ENCODE measurements at regions not wholly inside any gene's neighbourhood (a gene's known extent, or its start where the extent isn't known, plus 50 kb on each side); places are given as distances from the start of the nearest gene placed in this dataset.

DNA sequence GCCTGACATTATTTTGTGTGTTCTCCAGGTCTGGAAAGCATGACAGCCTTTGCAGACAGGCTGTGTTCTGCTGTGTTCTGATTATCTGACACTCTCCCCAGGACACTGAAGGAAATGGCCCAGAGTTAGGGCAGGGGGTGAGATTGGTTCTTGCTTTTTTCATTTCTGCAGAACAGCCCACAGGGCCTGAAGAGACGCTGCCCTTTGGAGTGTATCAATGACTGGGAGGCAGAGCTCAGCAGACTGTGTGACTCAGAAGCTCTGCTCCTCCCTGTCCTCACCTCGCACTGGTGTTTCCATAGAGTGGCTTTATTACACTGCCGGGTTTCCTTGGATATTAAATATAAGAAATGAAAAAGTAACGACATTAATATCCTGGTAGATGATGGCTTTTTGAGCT, 523.6 kb downstream of the NTRK3 start:
- H3K27me3 Mint-ChIP-seq = peaks cover 9% of the 10 kb centered on the region
- ATAC-seq (replicated peaks; ENCODE audit: extremely low read depth, poor library complexity, severe bottlenecking) (no peak), DNase-seq (ENCODE audit: low spot score in 2 of 2) (no peak)
- no peak overlapping the region for H3K4me3 Mint-ChIP-seq
- no peak overlapping the region for H3K27ac Mint-ChIP-seq (ENCODE audit: low read depth)
- H3K4me1 Mint-ChIP-seq = no peaks in the 10 kb centered on the region
- H3K9me3 Mint-ChIP-seq = no peaks in the 10 kb centered on the region
- no peaks in the 10 kb centered on the region for H3K36me3 Mint-ChIP-seq (ENCODE audit: insufficient read depth)

DNA sequence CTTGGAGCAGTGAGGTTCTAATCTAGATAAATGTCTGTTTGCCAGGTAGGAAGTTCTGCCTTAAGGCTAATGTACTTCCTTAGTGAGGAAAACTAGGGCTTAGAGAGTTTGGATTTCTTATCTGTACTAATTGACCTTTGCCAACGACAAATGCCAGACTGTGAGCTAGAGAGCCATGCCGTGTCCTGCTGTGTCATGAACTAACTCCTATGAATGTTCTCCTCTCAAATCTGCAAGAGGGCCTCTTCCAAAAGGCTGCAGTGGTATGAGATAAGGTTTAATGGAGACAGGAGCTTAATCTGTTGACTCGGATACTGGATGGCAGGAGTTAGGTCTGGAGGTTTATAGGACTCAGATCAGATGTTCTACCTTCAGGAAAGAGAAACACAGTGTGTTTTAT, 524.9 kb downstream of the NTRK3 start:
- Mint-ChIP-seq H3K36me3 (ENCODE audit: insufficient read depth) (no peaks in the 10 kb centered on the region), H3K27ac (ENCODE audit: low read depth) (no peak overlapping the region), H3K9me3 (no peaks in the 10 kb centered on the region), H3K4me3 (no peak overlapping the region), H3K27me3 (peaks cover 9% of the 10 kb centered on the region), H3K4me1 (no peaks in the 10 kb centered on the region)
- DNase-seq (ENCODE audit: low spot score in 2 of 2) = no peak
- no peak for ATAC-seq (replicated peaks; ENCODE audit: extremely low read depth, poor library complexity, severe bottlenecking)

DNA sequence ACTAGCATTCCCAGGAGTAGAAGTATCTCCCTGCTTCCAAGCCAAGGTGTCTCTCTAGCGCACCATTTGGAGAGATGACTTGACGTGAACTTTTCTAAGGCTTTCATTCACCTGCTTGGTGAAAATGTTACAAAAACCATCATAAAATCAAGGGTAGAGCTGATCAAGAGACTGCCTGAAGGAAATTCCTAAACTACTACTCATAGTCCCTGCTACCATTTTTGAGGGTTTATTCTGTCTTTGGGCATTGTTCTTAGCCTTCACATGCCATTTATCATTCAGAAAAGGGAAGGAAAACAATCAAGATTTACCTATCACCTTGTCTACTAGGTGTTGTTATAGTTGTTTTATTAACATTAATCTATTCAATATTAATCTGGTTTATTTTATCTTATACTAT, 525.8 kb downstream of the NTRK3 start:
- ATAC-seq (replicated peaks; ENCODE audit: extremely low read depth, poor library complexity, severe bottlenecking) (no peak), DNase-seq (ENCODE audit: low spot score in 2 of 2) (no peak)
- H3K4me3 Mint-ChIP-seq = no peak overlapping the region
- peaks cover 9% of the 10 kb centered on the region for H3K27me3 Mint-ChIP-seq
- no peaks in the 10 kb centered on the region for H3K36me3 Mint-ChIP-seq (ENCODE audit: insufficient read depth)
- no peaks in the 10 kb centered on the region for H3K9me3 Mint-ChIP-seq
- H3K27ac Mint-ChIP-seq (ENCODE audit: low read depth) = no peak overlapping the region
- no peaks in the 10 kb centered on the region for H3K4me1 Mint-ChIP-seq

DNA sequence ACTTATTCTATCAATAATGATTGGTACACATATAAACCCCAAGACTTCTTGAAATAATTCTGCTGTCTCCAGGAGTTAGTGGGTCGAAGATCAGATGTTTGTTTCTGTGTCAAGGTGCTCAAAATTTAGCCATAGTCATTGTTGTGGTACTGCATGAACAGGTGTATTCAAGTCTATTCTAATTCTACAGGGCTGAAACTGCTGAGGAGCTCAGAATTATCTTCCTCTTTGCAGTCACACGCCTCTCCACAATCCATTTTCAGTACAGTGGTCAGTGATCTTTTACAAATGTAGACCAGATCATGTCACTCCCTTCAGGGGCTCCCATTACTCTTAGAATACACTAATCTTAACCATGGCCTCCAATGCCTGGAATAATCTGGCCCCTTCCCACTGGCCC, 527.5 kb downstream of the NTRK3 start:
- H3K27ac Mint-ChIP-seq (ENCODE audit: low read depth) = no peak overlapping the region
- ATAC-seq (replicated peaks; ENCODE audit: extremely low read depth, poor library complexity, severe bottlenecking) (no peak), DNase-seq (ENCODE audit: low spot score in 2 of 2) (no peak)
- H3K27me3 Mint-ChIP-seq = peaks cover 6% of the 10 kb centered on the region
- no peaks in the 10 kb centered on the region for H3K4me1 Mint-ChIP-seq
- no peaks in the 10 kb centered on the region for H3K9me3 Mint-ChIP-seq
- no peaks in the 10 kb centered on the region for H3K36me3 Mint-ChIP-seq (ENCODE audit: insufficient read depth)
- no peak overlapping the region for H3K4me3 Mint-ChIP-seq

DNA sequence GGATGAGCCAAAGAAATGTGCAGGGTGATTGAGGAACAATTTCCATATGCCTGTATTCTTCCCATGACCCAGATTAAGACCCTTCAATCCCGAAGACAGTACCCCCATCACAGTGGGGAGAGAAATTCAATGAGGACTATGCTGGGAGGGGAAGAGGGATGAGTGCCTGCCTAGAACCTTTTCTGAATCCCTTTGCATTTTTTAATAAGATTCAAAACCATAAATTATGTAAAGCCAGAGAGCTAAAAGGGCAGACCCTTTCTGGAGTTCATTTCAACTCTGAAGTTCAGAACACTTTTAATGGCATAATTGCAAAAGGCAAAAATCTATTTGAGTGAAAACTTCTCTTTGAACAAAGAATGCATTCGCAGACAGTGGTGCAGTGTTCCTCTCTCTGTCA, 529.5 kb downstream of the NTRK3 start:
- Mint-ChIP-seq H3K36me3 (ENCODE audit: insufficient read depth) (no peaks in the 10 kb centered on the region), H3K4me1 (no peaks in the 10 kb centered on the region), H3K27me3 (no peaks in the 10 kb centered on the region), H3K4me3 (no peak overlapping the region), H3K27ac (ENCODE audit: low read depth) (no peak overlapping the region), H3K9me3 (no peaks in the 10 kb centered on the region)
- DNase-seq (ENCODE audit: low spot score in 2 of 2) (no peak), ATAC-seq (replicated peaks; ENCODE audit: extremely low read depth, poor library complexity, severe bottlenecking) (no peak)

DNA sequence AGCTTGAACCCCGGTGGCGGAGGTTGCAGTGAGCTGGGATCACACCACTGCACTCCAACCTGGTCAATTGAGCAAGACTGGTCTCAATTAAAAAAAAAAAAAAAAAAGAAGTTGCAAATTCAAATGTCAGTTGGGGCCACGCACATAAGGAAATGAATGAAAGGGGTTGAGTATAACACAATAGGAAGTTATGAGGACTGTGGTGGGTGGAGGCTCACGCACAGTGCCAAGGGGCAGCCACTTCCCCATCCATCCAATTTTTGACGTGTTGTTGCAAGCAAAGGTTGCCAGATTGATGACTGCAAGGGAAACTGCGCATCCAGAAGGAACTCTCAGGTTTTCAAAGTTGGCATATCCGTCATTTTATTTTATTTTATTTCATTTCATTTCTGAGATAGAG, 532.2 kb downstream of the NTRK3 start:
- DNase-seq (ENCODE audit: low spot score in 2 of 2) (no peak), ATAC-seq (replicated peaks; ENCODE audit: extremely low read depth, poor library complexity, severe bottlenecking) (no peak)
- Mint-ChIP-seq H3K9me3 (no peaks in the 10 kb centered on the region), H3K36me3 (ENCODE audit: insufficient read depth) (no peaks in the 10 kb centered on the region), H3K4me3 (no peak overlapping the region), H3K27me3 (no peaks in the 10 kb centered on the region), H3K27ac (ENCODE audit: low read depth) (no peak overlapping the region), H3K4me1 (no peaks in the 10 kb centered on the region)

DNA sequence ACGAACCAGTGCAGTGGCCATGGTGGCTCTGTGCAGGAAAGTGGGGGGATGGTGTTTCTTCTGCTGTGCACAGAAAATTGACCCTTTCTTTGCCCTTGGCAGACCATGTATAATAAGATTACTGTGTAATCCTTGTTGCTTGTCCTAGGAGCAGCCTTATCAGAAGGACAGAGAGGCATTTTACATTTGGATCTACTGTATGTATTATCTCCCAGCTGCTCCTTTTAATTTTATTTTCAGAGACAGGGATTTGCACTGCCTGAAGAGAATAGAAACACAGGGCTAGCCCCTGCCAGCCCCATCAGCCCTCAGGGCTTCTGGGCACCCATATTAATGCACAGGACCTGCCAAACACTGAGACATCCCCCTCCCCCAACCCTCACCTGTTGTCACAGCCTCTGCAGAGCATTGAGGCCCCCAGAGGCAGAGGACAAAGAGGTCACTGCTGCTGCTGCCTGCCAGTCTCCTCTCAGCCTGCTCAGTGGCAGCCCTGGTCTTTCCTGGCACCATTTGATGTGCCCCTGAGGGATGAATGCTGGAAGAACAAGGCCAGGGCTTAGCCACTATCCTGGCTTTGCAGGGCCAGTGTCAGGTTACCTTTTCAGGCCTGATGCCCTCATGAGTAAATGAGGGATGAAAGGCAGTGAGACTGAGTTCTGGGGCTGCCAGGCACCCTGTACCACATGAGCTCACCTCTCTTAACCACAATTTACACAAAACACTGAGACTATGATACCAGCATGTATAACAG, 533.4 kb downstream of the NTRK3 start:
- ATAC-seq (replicated peaks; ENCODE audit: extremely low read depth, poor library complexity, severe bottlenecking) (no peak), DNase-seq (ENCODE audit: low spot score in 2 of 2) (no peak)
- Mint-ChIP-seq H3K4me1 (no peaks in the 10 kb centered on the region), H3K27me3 (no peaks in the 10 kb centered on the region), H3K9me3 (no peaks in the 10 kb centered on the region), H3K4me3 (no peak overlapping the region), H3K36me3 (ENCODE audit: insufficient read depth) (no peaks in the 10 kb centered on the region), H3K27ac (ENCODE audit: low read depth) (no peak overlapping the region)

DNA sequence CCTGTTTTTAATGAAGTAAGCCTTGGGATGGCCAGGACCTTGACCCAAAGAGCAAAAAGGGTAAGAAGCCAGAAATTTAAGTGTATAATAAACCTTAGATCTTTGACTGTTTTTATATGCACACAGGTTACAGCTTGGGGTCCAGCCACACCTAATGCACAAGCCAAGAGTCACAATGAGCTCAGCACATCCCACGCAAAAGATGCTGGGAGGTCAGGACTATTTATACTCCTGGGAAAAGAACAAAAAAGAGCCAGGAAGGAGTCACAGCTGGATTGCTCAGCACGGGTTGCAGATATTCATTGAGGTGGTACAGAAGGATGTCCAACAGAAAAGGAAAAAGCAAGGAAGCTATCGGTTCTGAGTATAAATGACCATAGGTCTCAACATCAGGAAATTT, 536.3 kb downstream of the NTRK3 start:
- Mint-ChIP-seq H3K9me3 (no peaks in the 10 kb centered on the region), H3K27ac (ENCODE audit: low read depth) (no peak overlapping the region), H3K4me3 (no peak overlapping the region), H3K4me1 (no peaks in the 10 kb centered on the region), H3K27me3 (peaks cover 7% of the 10 kb centered on the region), H3K36me3 (ENCODE audit: insufficient read depth) (no peaks in the 10 kb centered on the region)
- ATAC-seq (replicated peaks; ENCODE audit: extremely low read depth, poor library complexity, severe bottlenecking) = no peak
- no peak for DNase-seq (ENCODE audit: low spot score in 2 of 2)

DNA sequence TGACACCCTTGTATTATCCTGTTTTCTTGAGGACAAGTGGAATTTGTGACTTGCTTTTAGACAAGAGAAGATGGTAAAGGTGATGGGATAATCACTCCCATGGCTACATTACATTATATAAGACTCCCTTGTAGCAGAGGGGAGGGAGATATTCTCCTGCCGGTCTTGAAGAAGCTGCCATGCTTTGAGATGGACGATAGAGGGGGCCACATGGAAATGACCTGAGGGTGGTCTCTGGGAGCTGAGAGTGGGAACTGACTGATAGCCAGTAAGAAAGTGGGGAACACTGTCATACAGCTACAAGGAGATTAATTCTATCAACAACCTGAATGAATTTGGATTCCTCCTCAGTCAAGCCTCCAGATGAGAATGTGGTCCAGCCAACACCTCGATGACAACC, 540.1 kb downstream of the NTRK3 start:
- Mint-ChIP-seq H3K4me3 (no peak overlapping the region), H3K9me3 (no peaks in the 10 kb centered on the region), H3K27ac (ENCODE audit: low read depth) (no peak overlapping the region), H3K27me3 (peaks cover 9% of the 10 kb centered on the region), H3K4me1 (no peaks in the 10 kb centered on the region), H3K36me3 (ENCODE audit: insufficient read depth) (no peaks in the 10 kb centered on the region)
- ATAC-seq (replicated peaks; ENCODE audit: extremely low read depth, poor library complexity, severe bottlenecking) (no peak), DNase-seq (ENCODE audit: low spot score in 2 of 2) (no peak)

DNA sequence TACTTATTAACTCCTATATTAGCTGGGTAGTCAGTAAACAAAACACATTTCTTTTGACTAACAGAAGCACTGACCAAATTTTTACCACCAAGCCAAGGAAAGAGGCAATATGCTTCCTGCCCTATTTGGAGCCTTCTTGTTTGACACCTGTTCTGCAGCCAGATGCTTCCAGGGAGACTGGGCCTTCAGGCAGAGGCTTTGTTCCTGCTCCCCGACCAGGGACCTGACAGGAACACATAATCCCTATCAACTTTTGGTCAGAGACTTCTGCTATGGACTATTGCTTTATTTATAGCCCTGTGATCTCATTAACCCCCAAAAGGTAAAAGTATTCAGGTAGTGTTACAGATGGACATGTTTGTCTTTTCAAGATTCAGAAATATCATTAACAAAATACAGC, 541.3 kb downstream of the NTRK3 start:
- DNase-seq (ENCODE audit: low spot score in 2 of 2) (no peak), ATAC-seq (replicated peaks; ENCODE audit: extremely low read depth, poor library complexity, severe bottlenecking) (no peak)
- peaks cover 9% of the 10 kb centered on the region for H3K27me3 Mint-ChIP-seq
- H3K4me3 Mint-ChIP-seq = no peak overlapping the region
- H3K36me3 Mint-ChIP-seq (ENCODE audit: insufficient read depth) = no peaks in the 10 kb centered on the region
- no peaks in the 10 kb centered on the region for H3K9me3 Mint-ChIP-seq
- no peaks in the 10 kb centered on the region for H3K4me1 Mint-ChIP-seq
- H3K27ac Mint-ChIP-seq (ENCODE audit: low read depth) = no peak overlapping the region

DNA sequence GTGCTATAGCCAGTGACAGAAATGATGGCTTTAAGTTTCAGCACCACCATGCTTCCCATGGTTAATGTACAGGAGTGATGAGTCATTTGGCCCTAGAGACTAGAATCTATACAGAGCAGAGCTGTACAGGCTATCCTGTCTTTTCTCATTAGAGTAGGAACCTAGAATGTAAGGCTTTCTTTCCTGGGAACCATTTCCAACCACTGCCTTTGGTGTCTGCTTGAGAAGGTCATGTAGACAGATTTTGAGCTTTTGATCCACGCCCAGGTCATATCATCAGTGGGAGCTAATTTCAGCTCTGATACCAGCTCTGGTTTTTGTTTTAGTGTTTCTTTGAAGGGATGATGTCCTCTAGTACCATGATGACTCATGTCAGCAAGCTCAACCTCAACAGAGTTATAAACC, 543.1 kb downstream of the NTRK3 start:
- Mint-ChIP-seq H3K36me3 (ENCODE audit: insufficient read depth) (no peaks in the 10 kb centered on the region), H3K27ac (ENCODE audit: low read depth) (no peak overlapping the region), H3K4me3 (no peak overlapping the region), H3K9me3 (no peaks in the 10 kb centered on the region), H3K27me3 (peaks cover 9% of the 10 kb centered on the region), H3K4me1 (no peaks in the 10 kb centered on the region)
- no peak for ATAC-seq (replicated peaks; ENCODE audit: extremely low read depth, poor library complexity, severe bottlenecking)
- DNase-seq (ENCODE audit: low spot score in 2 of 2) = no peak

DNA sequence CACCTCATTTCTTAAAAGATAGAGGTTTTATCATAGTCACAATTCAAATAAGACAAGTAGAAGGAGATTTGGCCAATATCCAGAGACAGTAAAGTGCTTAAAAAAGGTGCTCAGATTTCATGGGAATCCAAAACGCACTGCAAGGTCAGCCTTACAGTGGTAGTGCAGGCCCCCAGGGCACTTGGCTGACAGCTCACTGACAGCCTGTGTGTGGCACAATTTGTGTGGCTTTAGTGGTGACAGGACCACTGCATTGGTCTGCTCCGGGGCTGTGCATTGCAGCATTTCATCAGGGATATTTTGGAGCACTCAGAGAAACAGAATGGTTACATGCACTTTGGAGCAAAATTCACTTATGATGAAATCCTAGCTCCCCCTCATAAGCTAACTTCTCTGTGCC, 544.3 kb downstream of the NTRK3 start:
- Mint-ChIP-seq H3K36me3 (ENCODE audit: insufficient read depth) (no peaks in the 10 kb centered on the region), H3K4me1 (no peaks in the 10 kb centered on the region), H3K9me3 (no peaks in the 10 kb centered on the region), H3K27ac (ENCODE audit: low read depth) (no peak overlapping the region), H3K27me3 (peaks cover 9% of the 10 kb centered on the region), H3K4me3 (no peak overlapping the region)
- DNase-seq (ENCODE audit: low spot score in 2 of 2) = no peak
- no peak for ATAC-seq (replicated peaks; ENCODE audit: extremely low read depth, poor library complexity, severe bottlenecking)

DNA sequence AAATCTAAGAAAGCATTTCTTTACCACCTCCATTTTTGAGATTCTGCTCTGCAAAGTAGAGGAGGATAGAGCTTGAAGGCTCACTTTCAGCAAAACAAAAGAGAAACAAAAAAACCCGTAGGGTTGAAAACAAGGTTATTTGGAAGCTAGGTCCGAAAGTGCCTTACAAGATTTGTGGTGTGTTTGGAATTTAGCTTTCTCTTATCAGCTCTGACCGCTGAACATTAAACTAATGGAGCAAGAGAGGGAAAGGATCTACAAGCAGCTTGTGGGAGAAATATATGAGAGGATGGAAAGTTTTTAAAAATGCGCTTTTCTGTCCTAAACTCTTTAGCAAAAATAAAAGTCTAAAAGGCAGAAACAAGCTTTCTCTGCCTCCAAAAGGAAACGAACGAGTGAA, 545.5 kb downstream of the NTRK3 start:
- H3K27ac Mint-ChIP-seq (ENCODE audit: low read depth) = no peak overlapping the region
- no peak overlapping the region for H3K4me3 Mint-ChIP-seq
- H3K36me3 Mint-ChIP-seq (ENCODE audit: insufficient read depth) = no peaks in the 10 kb centered on the region
- no peaks in the 10 kb centered on the region for H3K9me3 Mint-ChIP-seq
- DNase-seq (ENCODE audit: low spot score in 2 of 2) (no peak), ATAC-seq (replicated peaks; ENCODE audit: extremely low read depth, poor library complexity, severe bottlenecking) (no peak)
- no peaks in the 10 kb centered on the region for H3K4me1 Mint-ChIP-seq
- H3K27me3 Mint-ChIP-seq = peaks cover 9% of the 10 kb centered on the region

DNA sequence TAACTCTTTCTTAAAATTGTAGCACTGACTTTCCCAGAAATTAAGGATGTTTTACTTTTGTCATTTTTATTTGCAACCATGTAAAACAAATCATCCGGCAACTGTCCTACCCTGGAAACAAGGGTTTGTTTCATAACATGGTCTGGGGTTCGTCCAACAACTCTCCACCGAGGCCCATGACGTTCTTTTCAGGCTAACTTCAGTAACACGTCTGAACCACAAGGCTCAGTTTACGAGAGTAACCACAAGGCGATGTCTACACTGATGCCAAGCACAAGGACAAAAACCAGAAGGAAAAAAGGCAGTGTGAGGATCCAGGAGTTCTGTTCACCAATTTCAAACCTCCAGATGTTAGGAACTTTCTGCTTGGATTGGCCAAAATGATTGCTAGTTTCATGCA, 546.1 kb downstream of the NTRK3 start:
- H3K27me3 Mint-ChIP-seq = peaks cover 3% of the 10 kb centered on the region
- no peak for DNase-seq (ENCODE audit: low spot score in 2 of 2)
- no peaks in the 10 kb centered on the region for H3K9me3 Mint-ChIP-seq
- H3K4me3 Mint-ChIP-seq = no peak overlapping the region
- H3K27ac Mint-ChIP-seq (ENCODE audit: low read depth) = no peak overlapping the region
- H3K36me3 Mint-ChIP-seq (ENCODE audit: insufficient read depth) = no peaks in the 10 kb centered on the region
- ATAC-seq (replicated peaks; ENCODE audit: extremely low read depth, poor library complexity, severe bottlenecking) = no peak
- H3K4me1 Mint-ChIP-seq = no peaks in the 10 kb centered on the region
